Neutrophil (primary cell): ENCODE measurements at regions not wholly inside any gene's neighbourhood (a gene's known extent, or its start where the extent isn't known, plus 50 kb on each side); places are given as distances from the start of the nearest gene placed in this dataset.

Source experiments
- H3K27ac ChIP-seq: fragments of 200-600 bp; sonication (generic); 2 replicates; pipeline ENCODE4 v1.5.1; 2016; ENCODE audit warnings: mild to moderate bottlenecking, moderate library complexity
- H3K27me3 ChIP-seq: fragments of 200-600 bp; sonication (generic); 2 replicates; pipeline ENCODE4 v1.6.0; 2016; ENCODE audit warnings: mild to moderate bottlenecking
- H3K36me3 ChIP-seq: fragments of 200-600 bp; sonication (generic); 2 replicates; pipeline ENCODE4 v1.5.1; 2017
- H3K4me1 ChIP-seq, 2 experiments: fragments of 200-600 bp in 1 of 2; sonication (generic) in 1 of 2; 1 replicate in 1 of 2; 2 replicates in 1 of 2; pipeline versions ENCODE4 v1.5.1 to v1.6.1; 2013 to 2016; ENCODE audit warnings: low read depth in 1 of 2, low read length in 1 of 2, mild to moderate bottlenecking in 1 of 2, moderate library complexity in 1 of 2; ENCODE audit not compliant: control insufficient read depth in 1 of 2, insufficient read depth in 1 of 2
- H3K4me3 ChIP-seq, 2 experiments: fragments of 200-600 bp in 1 of 2; sonication (generic) in 1 of 2; 1 replicate in 1 of 2; 2 replicates in 1 of 2; pipeline ENCODE4 v1.5.1; 2013 to 2016; ENCODE audit warnings: low read depth in 1 of 2, low read length in 1 of 2, mild to moderate bottlenecking in 1 of 2, moderate library complexity in 1 of 2
- H3K9me3 ChIP-seq: fragments of 200-600 bp; sonication (generic); 2 replicates; pipeline ENCODE4 v1.5.1; 2016
- TF ChIP-seq, protein P1 (sequence below): fragments of 200-600 bp; sonication (generic); IDR thresholded peaks from 2 replicates; pipeline ENCODE4 v1.5.1; 2016; ENCODE audit warnings: antibody characterized with exemption

DNA sequence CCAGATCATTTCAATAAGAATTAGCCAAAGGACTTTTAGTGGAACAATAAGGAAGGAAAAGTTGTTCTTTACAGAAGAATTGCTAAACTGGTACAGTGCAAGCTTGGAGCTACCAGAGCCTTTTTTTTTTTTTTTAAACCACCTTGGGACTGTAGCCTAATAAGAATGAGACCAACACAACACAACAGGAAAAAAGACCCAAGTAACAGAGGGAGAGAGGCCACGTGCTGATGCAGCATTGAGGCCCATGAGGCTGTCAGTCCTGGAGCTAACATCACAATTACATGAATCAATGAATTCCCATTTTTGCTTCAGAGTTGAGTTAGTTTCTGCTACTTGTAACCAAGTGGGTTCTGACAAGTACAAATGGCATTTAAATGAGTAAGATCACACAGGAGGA, 149.0 kb upstream of the EEA1 start:
- TF ChIP-seq, protein P1, sequence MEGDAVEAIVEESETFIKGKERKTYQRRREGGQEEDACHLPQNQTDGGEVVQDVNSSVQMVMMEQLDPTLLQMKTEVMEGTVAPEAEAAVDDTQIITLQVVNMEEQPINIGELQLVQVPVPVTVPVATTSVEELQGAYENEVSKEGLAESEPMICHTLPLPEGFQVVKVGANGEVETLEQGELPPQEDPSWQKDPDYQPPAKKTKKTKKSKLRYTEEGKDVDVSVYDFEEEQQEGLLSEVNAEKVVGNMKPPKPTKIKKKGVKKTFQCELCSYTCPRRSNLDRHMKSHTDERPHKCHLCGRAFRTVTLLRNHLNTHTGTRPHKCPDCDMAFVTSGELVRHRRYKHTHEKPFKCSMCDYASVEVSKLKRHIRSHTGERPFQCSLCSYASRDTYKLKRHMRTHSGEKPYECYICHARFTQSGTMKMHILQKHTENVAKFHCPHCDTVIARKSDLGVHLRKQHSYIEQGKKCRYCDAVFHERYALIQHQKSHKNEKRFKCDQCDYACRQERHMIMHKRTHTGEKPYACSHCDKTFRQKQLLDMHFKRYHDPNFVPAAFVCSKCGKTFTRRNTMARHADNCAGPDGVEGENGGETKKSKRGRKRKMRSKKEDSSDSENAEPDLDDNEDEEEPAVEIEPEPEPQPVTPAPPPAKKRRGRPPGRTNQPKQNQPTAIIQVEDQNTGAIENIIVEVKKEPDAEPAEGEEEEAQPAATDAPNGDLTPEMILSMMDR: no peak

DNA sequence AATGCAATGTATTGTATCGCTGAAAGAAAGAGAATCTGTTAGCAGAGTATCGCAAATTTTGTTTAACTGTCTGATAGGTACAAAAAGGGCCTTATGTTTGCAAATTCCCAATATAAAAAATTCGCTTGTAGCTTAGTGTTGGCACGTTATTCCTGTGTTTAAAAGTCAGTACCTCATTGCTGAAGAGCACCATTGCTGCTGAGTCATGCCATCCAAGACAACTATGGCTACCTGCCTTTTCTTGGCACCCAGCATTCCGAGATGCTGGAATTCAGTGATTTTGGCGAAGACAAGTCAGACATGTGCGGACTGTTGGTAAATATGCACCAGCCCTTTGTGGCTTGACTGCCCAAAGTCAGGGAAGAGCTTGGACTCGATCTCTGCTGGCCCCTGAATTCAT, 149.5 kb upstream of the EEA1 start:
- H3K27me3 ChIP-seq: no peaks in the 10 kb centered on the region
- H3K9me3 ChIP-seq: no peaks in the 10 kb centered on the region
- no peaks in the 10 kb centered on the region for H3K36me3 ChIP-seq
- no peak overlapping the region for H3K27ac ChIP-seq
- TF ChIP-seq, protein P1: no peak
- no peaks in the 10 kb centered on the region for H3K4me1 ChIP-seq
- H3K4me3 ChIP-seq: no peak overlapping the region

More for the DNA sequence above, 149.0 kb upstream of the EEA1 start:
- Histone ChIP-seq H3K27ac (no peak overlapping the region), H3K4me3 (no peak overlapping the region), H3K27me3 (no peaks in the 10 kb centered on the region), H3K9me3 (no peaks in the 10 kb centered on the region), H3K4me1 (no peaks in the 10 kb centered on the region), H3K36me3 (no peaks in the 10 kb centered on the region)

- H3K36me3 ChIP-seq: no peaks in the 10 kb centered on the region
- no peak overlapping the region for H3K4me3 ChIP-seq
- H3K4me1 ChIP-seq: no peaks in the 10 kb centered on the region
- no peak overlapping the region for H3K27ac ChIP-seq
- H3K27me3 ChIP-seq: no peaks in the 10 kb centered on the region
- no peaks in the 10 kb centered on the region for H3K9me3 ChIP-seq
- TF ChIP-seq, protein P1: no peak
Measured at GRCh38 chr12:93079271-93079670, 150.2 kb upstream of the EEA1 start.

GRCh38 chr12:93079976-93080375, 150.9 kb upstream of the EEA1 start:
- no peak overlapping the region for H3K27ac ChIP-seq

GRCh38 chr12:93080452-93080851, 151.4 kb upstream of the EEA1 start:
- no peaks in the 10 kb centered on the region for H3K27me3 ChIP-seq
- H3K4me3 ChIP-seq: no peak overlapping the region
- H3K9me3 ChIP-seq: no peaks in the 10 kb centered on the region
- TF ChIP-seq, protein P1: no peak
- no peaks in the 10 kb centered on the region for H3K36me3 ChIP-seq
- no peak overlapping the region for H3K27ac ChIP-seq
- no peaks in the 10 kb centered on the region for H3K4me1 ChIP-seq

More at GRCh38 chr12:93079976-93080375, 150.9 kb upstream of the EEA1 start:
- Histone ChIP-seq H3K27me3 (no peaks in the 10 kb centered on the region), H3K4me3 (no peak overlapping the region), H3K9me3 (no peaks in the 10 kb centered on the region), H3K36me3 (no peaks in the 10 kb centered on the region), H3K4me1 (no peaks in the 10 kb centered on the region)
- TF ChIP-seq, protein P1: no peak
